GM21528 (cell line): ENCODE measurements at regions not wholly inside any gene's neighbourhood (a gene's known extent, or its start where the extent isn't known, plus 50 kb on each side); places are given as distances from the start of the nearest gene placed in this dataset.
A peak's percentile ranks its signal among the peaks of the same experiment; 100 is the strongest.

Experiments
- ATAC-seq: cut with Tn5 transposase; IDR thresholded peaks from one replicate; pipeline ENCODE4 v1.9.1; 2021; ENCODE audit warnings: mild to moderate bottlenecking, moderate library complexity; ENCODE audit not compliant: unreplicated experiment, low FRiP score

- no peak for ATAC-seq
These were observed 399.7 kb upstream of the NR2F2 start for GRCh38 chr15:95930659-95931375.

- ATAC-seq = no peak
These were observed 398.9 kb upstream of the NR2F2 start for GRCh38 chr15:95931619-95932018.

GRCh38 chr15:95932141-95932540 lies 398.4 kb upstream of the NR2F2 start:
- ATAC-seq = no peak

- no peak for ATAC-seq
These were observed 397.8 kb upstream of the NR2F2 start for GRCh38 chr15:95932676-95933075.

- no peak for ATAC-seq
These were observed 394.6 kb upstream of the NR2F2 start for GRCh38 chr15:95935852-95936251.

- ATAC-seq = no peak
These were observed 393.4 kb upstream of the NR2F2 start for GRCh38 chr15:95937128-95937528.

- no peak for ATAC-seq
These were observed 390.0 kb upstream of the NR2F2 start for GRCh38 chr15:95940431-95940985.

GRCh38 chr15:95944193-95944592 lies 386.3 kb upstream of the NR2F2 start:
- ATAC-seq = no peak

- ATAC-seq = no peak
These were observed 385.7 kb upstream of the NR2F2 start for GRCh38 chr15:95944661-95945255.

GRCh38 chr15:95946241-95946640 lies 384.3 kb upstream of the NR2F2 start:
- no peak for ATAC-seq

GRCh38 chr15:95946926-95947325 lies 383.6 kb upstream of the NR2F2 start:
- no peak for ATAC-seq

GRCh38 chr15:95948411-95948810 lies 382.1 kb upstream of the NR2F2 start:
- no peak for ATAC-seq

GRCh38 chr15:95953032-95953431 lies 377.5 kb upstream of the NR2F2 start:
- no peak for ATAC-seq

- no peak for ATAC-seq
These were observed 372.6 kb upstream of the NR2F2 start for GRCh38 chr15:95957861-95958260.

GRCh38 chr15:95958382-95958781 lies 372.1 kb upstream of the NR2F2 start:
- no peak for ATAC-seq

- no peak for ATAC-seq
These were observed 361.6 kb upstream of the NR2F2 start for GRCh38 chr15:95968856-95969255.

- ATAC-seq = no peak
These were observed 360.2 kb upstream of the NR2F2 start for GRCh38 chr15:95970326-95970725.

- no peak for ATAC-seq
These were observed 358.4 kb upstream of the NR2F2 start for GRCh38 chr15:95972041-95972553.

GRCh38 chr15:95972812-95973211 lies 357.7 kb upstream of the NR2F2 start:
- no peak for ATAC-seq

GRCh38 chr15:95973566-95974256 lies 356.8 kb upstream of the NR2F2 start:
- ATAC-seq = peak; percentile 59

- peak; percentile 53 for ATAC-seq
These were observed 355.3 kb upstream of the NR2F2 start for GRCh38 chr15:95975212-95975611.
